Hypothalamus (tissue), 51 donors: ENCODE measurements at regions not wholly inside any gene's neighbourhood (a gene's known extent, or its start where the extent isn't known, plus 50 kb on each side); places are given as distances from the start of the nearest gene placed in this dataset.

ENCODE experiments used
- DNase-seq, 51 donors: peaks; one replicate each; lab custom pipeline; 2025; lab: John Stamatoyannopoulos, UW

- DNase-seq: no peak
Measured at GRCh38 chr1:67632811-67633655, 52.0 kb upstream of the GADD45A start.

DNA sequence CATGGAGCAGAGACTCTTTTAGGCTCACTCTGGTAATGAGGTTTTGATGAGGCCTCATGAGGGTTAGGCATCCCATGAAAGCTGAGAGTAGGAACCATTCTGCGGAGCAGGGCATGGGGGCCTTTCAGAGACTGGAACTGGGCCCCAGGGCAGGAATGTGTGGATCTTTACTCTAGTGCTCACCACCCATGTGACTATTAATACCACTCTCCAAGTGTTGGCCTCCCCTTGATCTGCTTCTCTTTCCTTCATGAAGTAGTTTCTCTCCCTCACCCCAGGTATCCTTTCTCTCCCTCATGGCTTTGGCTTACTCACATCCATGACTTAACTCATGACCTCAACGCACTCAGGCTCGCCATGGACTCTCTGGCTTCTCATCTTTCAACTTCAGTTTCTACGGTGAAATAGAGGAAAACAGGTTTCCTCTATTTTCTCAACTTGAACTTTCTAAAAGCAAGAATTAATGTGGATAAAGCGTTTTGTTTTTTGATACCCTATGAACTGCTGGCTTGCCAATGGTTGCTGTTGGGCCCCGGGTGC, 50.5 kb upstream of the GADD45A start:
- no peak for DNase-seq

DNA sequence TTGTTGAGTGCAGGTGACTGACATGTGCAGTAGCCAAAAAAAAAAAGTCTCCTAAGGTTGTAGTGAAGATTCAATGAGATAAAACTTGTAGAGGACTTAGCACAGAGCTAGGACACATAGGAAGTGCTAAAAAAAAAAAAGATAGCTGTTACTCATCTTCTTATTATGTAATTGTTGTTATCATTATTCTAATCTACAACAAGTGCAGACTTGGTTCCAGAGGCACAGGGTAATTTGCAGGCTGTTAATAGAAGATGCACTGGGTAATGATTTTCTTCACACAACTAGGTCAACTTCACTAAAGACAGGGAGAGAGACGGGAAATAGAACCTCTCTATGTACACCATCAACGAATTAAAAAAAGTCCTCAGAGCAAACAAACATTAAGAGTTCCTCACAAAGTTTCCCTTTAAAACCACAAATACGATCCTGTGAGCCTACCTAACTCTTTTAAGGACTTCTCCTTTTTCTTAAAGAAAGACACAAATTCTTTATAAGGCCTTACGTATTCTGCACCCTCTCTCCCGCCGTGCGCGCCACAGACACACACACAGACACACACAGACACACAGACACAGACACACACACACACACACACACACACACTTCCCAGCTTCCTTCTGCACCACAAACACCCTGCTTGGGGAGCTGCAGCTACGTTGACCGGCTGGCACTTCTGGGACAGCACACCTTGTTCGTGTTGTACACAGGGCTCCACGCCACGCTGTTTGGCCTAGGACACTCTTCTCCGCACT, 49.8 kb upstream of the GADD45A start:
- no peak for DNase-seq
